Neutrophil (primary cell): ENCODE measurements at regions not wholly inside any gene's neighbourhood (a gene's known extent, or its start where the extent isn't known, plus 50 kb on each side); places are given as distances from the start of the nearest gene placed in this dataset.

Experiments
- H3K27ac ChIP-seq: fragments of 200-600 bp; sonication (generic); 2 replicates; pipeline ENCODE4 v1.5.1; 2016; ENCODE audit warnings: mild to moderate bottlenecking, moderate library complexity
- H3K27me3 ChIP-seq: fragments of 200-600 bp; sonication (generic); 2 replicates; pipeline ENCODE4 v1.6.0; 2016; ENCODE audit warnings: mild to moderate bottlenecking
- H3K36me3 ChIP-seq: fragments of 200-600 bp; sonication (generic); 2 replicates; pipeline ENCODE4 v1.5.1; 2017
- H3K4me1 ChIP-seq, 2 experiments: fragments of 200-600 bp in 1 of 2; sonication (generic) in 1 of 2; 1 replicate in 1 of 2; 2 replicates in 1 of 2; pipeline versions ENCODE4 v1.5.1 to v1.6.1; 2013 to 2016; ENCODE audit warnings: low read depth in 1 of 2, low read length in 1 of 2, mild to moderate bottlenecking in 1 of 2, moderate library complexity in 1 of 2; ENCODE audit not compliant: control insufficient read depth in 1 of 2, insufficient read depth in 1 of 2
- H3K4me3 ChIP-seq, 2 experiments: fragments of 200-600 bp in 1 of 2; sonication (generic) in 1 of 2; 1 replicate in 1 of 2; 2 replicates in 1 of 2; pipeline ENCODE4 v1.5.1; 2013 to 2016; ENCODE audit warnings: low read depth in 1 of 2, low read length in 1 of 2, mild to moderate bottlenecking in 1 of 2, moderate library complexity in 1 of 2
- H3K9me3 ChIP-seq: fragments of 200-600 bp; sonication (generic); 2 replicates; pipeline ENCODE4 v1.5.1; 2016
- TF ChIP-seq, protein P1 (sequence below): fragments of 200-600 bp; sonication (generic); IDR thresholded peaks from 2 replicates; pipeline ENCODE4 v1.5.1; 2016; ENCODE audit warnings: antibody characterized with exemption

DNA sequence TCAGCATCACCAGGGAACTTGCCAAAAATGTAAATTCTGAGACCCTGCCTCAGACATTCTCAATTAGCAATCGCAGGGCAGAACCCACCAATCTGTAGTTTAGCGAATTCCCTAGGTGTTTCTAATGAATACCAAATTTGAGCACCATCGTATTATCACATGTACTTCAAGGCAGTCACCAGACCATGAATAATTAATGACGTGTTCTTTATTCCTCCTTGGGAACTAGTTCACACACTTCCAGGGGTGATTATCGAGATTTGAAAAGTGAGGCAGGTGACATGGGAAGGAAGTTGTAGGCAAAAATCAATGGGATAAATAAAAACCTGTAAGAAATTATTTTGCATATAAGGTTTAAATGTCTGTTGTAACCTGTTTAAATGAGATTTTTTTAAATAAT lies 102.5 kb upstream of the CRIM1 start:
- TF ChIP-seq, protein P1, sequence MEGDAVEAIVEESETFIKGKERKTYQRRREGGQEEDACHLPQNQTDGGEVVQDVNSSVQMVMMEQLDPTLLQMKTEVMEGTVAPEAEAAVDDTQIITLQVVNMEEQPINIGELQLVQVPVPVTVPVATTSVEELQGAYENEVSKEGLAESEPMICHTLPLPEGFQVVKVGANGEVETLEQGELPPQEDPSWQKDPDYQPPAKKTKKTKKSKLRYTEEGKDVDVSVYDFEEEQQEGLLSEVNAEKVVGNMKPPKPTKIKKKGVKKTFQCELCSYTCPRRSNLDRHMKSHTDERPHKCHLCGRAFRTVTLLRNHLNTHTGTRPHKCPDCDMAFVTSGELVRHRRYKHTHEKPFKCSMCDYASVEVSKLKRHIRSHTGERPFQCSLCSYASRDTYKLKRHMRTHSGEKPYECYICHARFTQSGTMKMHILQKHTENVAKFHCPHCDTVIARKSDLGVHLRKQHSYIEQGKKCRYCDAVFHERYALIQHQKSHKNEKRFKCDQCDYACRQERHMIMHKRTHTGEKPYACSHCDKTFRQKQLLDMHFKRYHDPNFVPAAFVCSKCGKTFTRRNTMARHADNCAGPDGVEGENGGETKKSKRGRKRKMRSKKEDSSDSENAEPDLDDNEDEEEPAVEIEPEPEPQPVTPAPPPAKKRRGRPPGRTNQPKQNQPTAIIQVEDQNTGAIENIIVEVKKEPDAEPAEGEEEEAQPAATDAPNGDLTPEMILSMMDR, result no peak
- Histone ChIP-seq H3K9me3 (no peaks in the 10 kb centered on the region), H3K4me1 (no peaks in the 10 kb centered on the region), H3K27ac (no peak overlapping the region), H3K4me3 (no peak overlapping the region), H3K27me3 (no peaks in the 10 kb centered on the region), H3K36me3 (no peaks in the 10 kb centered on the region)

DNA sequence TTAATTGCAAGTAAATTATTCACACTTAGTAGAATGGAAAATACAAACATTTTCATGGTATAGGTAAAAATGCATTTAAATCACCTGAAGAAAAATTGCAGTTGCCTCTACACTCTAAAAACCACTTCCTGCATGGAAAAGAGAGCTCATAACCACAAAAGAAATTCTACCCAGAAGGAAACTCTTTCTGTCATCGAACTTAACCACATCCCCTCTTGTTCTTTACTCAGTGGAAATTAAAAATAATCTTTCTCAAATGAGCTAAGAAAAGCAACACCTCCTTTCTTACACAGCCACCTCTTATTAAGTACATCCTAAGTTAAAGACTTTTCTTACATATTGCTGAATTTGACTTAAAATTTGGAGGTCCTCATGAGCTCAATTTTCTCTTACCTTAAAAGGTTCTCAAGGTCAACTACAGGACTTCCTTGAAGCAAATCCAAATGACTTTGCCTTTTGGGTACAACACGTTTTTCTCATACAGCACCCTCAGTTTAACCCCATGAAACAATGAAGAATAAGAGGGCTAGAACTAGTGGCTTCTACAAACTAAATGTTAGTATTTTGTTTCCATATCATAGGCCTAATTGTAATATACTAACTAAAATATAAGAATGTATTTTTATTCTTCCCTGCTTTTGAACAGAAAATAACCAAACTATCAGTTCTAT lies 109.1 kb upstream of the CRIM1 start:
- Histone ChIP-seq H3K27ac (no peak overlapping the region), H3K4me1 (peaks cover 8 to 9% of the 10 kb centered on the region in 2 experiments)
- TF ChIP-seq, protein P1, result no peak

DNA sequence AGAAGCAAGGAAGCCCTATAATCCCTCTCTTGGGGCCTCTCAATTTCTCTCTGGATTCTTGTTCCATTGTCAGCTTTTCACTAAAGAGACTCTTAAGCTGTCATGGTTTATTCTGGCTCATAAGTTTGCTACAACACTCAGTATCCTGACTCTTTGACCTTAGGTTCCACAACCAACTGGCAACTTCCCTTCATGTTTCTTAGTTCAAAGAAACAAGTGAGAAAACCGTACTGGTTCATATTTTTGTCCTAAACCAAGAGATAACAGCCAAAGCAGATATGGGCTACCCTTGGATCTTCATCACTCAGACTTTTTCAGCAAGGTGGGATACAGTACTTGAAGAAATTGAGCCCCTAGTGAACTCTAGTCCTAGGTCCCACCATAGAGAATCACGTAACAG lies 109.9 kb upstream of the CRIM1 start:
- H3K9me3 ChIP-seq, result no peaks in the 10 kb centered on the region
- TF ChIP-seq, protein P1, result no peak

More for the DNA sequence above, 109.1 kb upstream of the CRIM1 start:
- no peak overlapping the region for H3K4me3 ChIP-seq
- H3K9me3 ChIP-seq, result no peaks in the 10 kb centered on the region
- H3K27me3 ChIP-seq, result peaks cover 6% of the 10 kb centered on the region
- no peaks in the 10 kb centered on the region for H3K36me3 ChIP-seq

DNA sequence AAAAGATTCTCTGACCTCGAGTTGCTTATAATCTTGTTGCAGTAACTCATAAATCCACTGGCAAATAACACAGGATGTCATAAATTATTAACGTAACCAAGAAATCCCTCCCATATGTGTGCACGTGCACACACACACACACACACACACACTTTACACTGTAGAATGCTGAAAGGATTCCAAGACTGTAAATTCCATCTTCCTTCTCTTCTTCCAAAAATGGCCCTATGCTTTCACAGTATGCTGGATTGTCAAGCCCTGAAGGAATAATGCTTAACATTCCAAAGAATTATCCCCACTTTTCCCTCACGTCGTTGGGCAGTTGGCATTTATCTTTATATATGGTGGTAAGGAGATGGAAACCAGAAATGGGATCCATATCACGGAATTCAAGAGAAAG lies 117.5 kb upstream of the CRIM1 start:
- H3K4me1 ChIP-seq, result no peaks in the 10 kb centered on the region
- H3K4me3 ChIP-seq, result no peak overlapping the region
- no peak overlapping the region for H3K27ac ChIP-seq
- H3K27me3 ChIP-seq, result peaks cover 28% of the 10 kb centered on the region
- H3K36me3 ChIP-seq, result no peaks in the 10 kb centered on the region
- no peaks in the 10 kb centered on the region for H3K9me3 ChIP-seq
- TF ChIP-seq, protein P1, result no peak

More for the DNA sequence above, 109.9 kb upstream of the CRIM1 start:
- peaks cover 8 to 9% of the 10 kb centered on the region in 2 experiments for H3K4me1 ChIP-seq
- H3K27me3 ChIP-seq, result peaks cover 13% of the 10 kb centered on the region
- H3K27ac ChIP-seq, result no peak overlapping the region
- H3K36me3 ChIP-seq, result no peaks in the 10 kb centered on the region
- no peak overlapping the region for H3K4me3 ChIP-seq

DNA sequence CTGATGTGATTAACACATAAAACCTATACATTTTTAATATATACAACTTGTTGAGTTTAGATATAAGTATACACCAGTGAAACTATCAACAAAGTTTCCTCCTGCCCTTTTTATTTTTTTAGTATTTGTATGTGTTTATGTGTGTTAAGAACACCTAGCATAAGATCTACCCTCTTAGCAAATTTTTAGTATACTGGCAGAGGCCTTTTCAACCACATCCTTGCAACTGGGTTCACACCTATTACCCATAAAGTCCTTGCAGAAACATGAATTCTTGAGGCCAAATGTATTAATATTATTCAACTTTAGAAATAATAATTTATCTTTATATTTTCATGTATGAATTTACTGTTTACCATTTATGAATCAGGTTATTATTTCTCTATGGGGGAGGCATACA lies 119.7 kb upstream of the CRIM1 start:
- Histone ChIP-seq H3K9me3 (no peaks in the 10 kb centered on the region), H3K4me1 (no peaks in the 10 kb centered on the region), H3K4me3 (no peak overlapping the region), H3K36me3 (no peaks in the 10 kb centered on the region), H3K27me3 (peaks cover 17% of the 10 kb centered on the region), H3K27ac (no peak overlapping the region)
- TF ChIP-seq, protein P1, result no peak
